HG03378 (cell line): ENCODE measurements at regions not wholly inside any gene's neighbourhood (a gene's known extent, or its start where the extent isn't known, plus 50 kb on each side); places are given as distances from the start of the nearest gene placed in this dataset.
"Not testable (repeated sequence)": the region's sequence is repeated elsewhere in the genome, so short reads cannot be mapped to it uniquely, and the experiment has no call there.

Experiments used
- ATAC-seq: cut with Tn5 transposase; IDR thresholded peaks from one replicate; pipeline ENCODE4 v1.9.1; 2021; ENCODE audit warnings: mild to moderate bottlenecking, moderate library complexity; ENCODE audit not compliant: unreplicated experiment

- no peak for ATAC-seq
These were observed 509.1 kb downstream of the PCNX1 start for GRCh38 chr14:71416392-71416791.

GRCh38 chr14:71418532-71419245, 511.4 kb downstream of the PCNX1 start:
- ATAC-seq: no peak

- ATAC-seq: no peak
These were observed 508.7 kb upstream of the RGS6 start for GRCh38 chr14:71423481-71423880.

- ATAC-seq: no peak
These were observed 507.3 kb upstream of the RGS6 start for GRCh38 chr14:71424941-71425340.

GRCh38 chr14:71426001-71426400, 506.2 kb upstream of the RGS6 start:
- ATAC-seq: no peak

GRCh38 chr14:71429902-71430301, 502.3 kb upstream of the RGS6 start:
- ATAC-seq: no peak

GRCh38 chr14:71430321-71430677, 501.9 kb upstream of the RGS6 start:
- no peak for ATAC-seq

GRCh38 chr14:71430678-71431376, 501.4 kb upstream of the RGS6 start:
- no peak for ATAC-seq

GRCh38 chr14:71432334-71433110, 499.7 kb upstream of the RGS6 start:
- no peak for ATAC-seq

- ATAC-seq: no peak
These were observed 498.9 kb upstream of the RGS6 start for GRCh38 chr14:71433303-71433702.

- not testable (repeated sequence) for ATAC-seq
These were observed 496.6 kb upstream of the RGS6 start for GRCh38 chr14:71435641-71436040.

- no peak for ATAC-seq
These were observed 494.4 kb upstream of the RGS6 start for GRCh38 chr14:71437870-71438269.

- no peak for ATAC-seq
These were observed 493.5 kb upstream of the RGS6 start for GRCh38 chr14:71438684-71439083.

GRCh38 chr14:71441126-71441525, 491.1 kb upstream of the RGS6 start:
- ATAC-seq: no peak

- ATAC-seq: peak; percentile 41
These were observed 488.0 kb upstream of the RGS6 start for GRCh38 chr14:71444030-71444822.

GRCh38 chr14:71448431-71449315, 483.6 kb upstream of the RGS6 start:
- ATAC-seq: no peak

- no peak for ATAC-seq
These were observed 482.7 kb upstream of the RGS6 start for GRCh38 chr14:71449316-71450055.

GRCh38 chr14:71451501-71451900, 480.7 kb upstream of the RGS6 start:
- ATAC-seq: no peak

GRCh38 chr14:71452539-71452938, 479.7 kb upstream of the RGS6 start:
- ATAC-seq: no peak
